Fibroblast of lung (primary cell): ENCODE measurements at regions not wholly inside any gene's neighbourhood (a gene's known extent, or its start where the extent isn't known, plus 50 kb on each side); places are given as distances from the start of the nearest gene placed in this dataset.
"Not testable (repeated sequence)": the region's sequence is repeated elsewhere in the genome, so short reads cannot be mapped to it uniquely, and the experiment has no call there.

Source experiments
- EZH2 ChIP-seq: IDR thresholded peaks from 2 replicates; pipeline ENCODE4 v1.5.1; 2012; ENCODE audit warnings: low read length, control low read depth, mild to moderate bottlenecking; ENCODE audit errors: missing control alignments
- TF ChIP-seq, protein P1 (sequence below), 2 donors: IDR thresholded peaks in 1 of 2; conservative IDR thresholded peaks in 1 of 2; 1 replicate in 1 of 2; 2 replicates in 1 of 2; pipeline ENCODE4 v1.5.1; 2011 to 2012; ENCODE audit warnings: low read length in 2 of 2, control low read depth in 1 of 2, inconsistent platforms in 1 of 2, low read depth in 1 of 2, mild to moderate bottlenecking in 1 of 2

DNA sequence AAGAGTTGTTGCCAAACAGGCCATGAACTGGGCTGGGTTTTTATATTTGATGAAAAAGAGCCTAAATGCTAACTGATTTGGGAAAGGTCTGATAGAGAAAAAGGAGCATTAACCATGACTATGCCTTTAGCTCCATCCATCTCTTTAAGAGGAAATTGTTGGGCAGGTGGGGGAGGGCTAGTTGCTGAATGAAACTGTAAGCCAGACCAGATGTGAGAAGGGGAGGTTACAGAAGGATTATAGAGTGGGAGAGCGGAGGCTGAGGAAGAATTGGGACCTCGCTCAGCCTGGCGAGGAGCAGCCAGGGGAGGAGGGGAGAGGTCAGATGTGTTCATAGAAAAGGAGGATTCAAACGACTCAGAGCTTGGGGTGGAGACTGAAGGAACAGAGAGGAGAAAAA is 74.9 kb upstream of the OTUD4 start:
- TF ChIP-seq, protein P1, sequence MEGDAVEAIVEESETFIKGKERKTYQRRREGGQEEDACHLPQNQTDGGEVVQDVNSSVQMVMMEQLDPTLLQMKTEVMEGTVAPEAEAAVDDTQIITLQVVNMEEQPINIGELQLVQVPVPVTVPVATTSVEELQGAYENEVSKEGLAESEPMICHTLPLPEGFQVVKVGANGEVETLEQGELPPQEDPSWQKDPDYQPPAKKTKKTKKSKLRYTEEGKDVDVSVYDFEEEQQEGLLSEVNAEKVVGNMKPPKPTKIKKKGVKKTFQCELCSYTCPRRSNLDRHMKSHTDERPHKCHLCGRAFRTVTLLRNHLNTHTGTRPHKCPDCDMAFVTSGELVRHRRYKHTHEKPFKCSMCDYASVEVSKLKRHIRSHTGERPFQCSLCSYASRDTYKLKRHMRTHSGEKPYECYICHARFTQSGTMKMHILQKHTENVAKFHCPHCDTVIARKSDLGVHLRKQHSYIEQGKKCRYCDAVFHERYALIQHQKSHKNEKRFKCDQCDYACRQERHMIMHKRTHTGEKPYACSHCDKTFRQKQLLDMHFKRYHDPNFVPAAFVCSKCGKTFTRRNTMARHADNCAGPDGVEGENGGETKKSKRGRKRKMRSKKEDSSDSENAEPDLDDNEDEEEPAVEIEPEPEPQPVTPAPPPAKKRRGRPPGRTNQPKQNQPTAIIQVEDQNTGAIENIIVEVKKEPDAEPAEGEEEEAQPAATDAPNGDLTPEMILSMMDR (conservative IDR thresholded peaks at IDR 0.05 in 1 of 2, IDR thresholded peaks at IDR 0.05 in 1 of 2; ENCODE audit: low read depth in 1 of 2, low read length in 2 of 2): not testable (repeated sequence)
- not testable (repeated sequence) for TF ChIP-seq EZH2
